MCF 10A (cell line): ENCODE measurements at regions not wholly inside any gene's neighbourhood (a gene's known extent, or its start where the extent isn't known, plus 50 kb on each side); places are given as distances from the start of the nearest gene placed in this dataset.

Experiments used
- BruUV-seq: library from RNA; stranded (reverse); fragments of 400-500 nt; replicated peaks from 2 replicates; lab custom pipeline; 2021; lab: Mats Ljungman, UMichigan
- CTCF ChIA-PET: fragments of 300-600 bp; sonication (Branson Sonifier 250); formaldehyde crosslinking; extraction: SDS; loops from one replicate; lab custom pipeline; 2021; ENCODE audit warnings: antibody characterized with exemption, inconsistent platforms; lab: Yijun Ruan, JAX
- POLR2A ChIA-PET: fragments of 300-600, 350-650 bp; sonication (Branson Sonifier 250); formaldehyde crosslinking; extraction: SDS; loops from one replicate; lab custom pipeline; 2020; ENCODE audit warnings: antibody characterized with exemption, inconsistent platforms; lab: Yijun Ruan, JAX
- DNase-seq: peaks from one replicate; pipeline ENCODE4 v3.0.0-alpha.2; 2018; ENCODE audit not compliant: unreplicated experiment
- H3K27ac Mint-ChIP-seq: one replicate; pipeline ENCODE4 v1.8.0; 2022; ENCODE audit warnings: mild to moderate bottlenecking, low read depth, mixed read lengths; ENCODE audit not compliant: unreplicated experiment
- H3K27me3 Mint-ChIP-seq: one replicate; pipeline ENCODE4 v1.8.0; 2022; ENCODE audit warnings: mixed read lengths; ENCODE audit not compliant: insufficient read depth, unreplicated experiment
- H3K36me3 Mint-ChIP-seq: one replicate; pipeline ENCODE4 v1.8.0; 2022; ENCODE audit warnings: mild to moderate bottlenecking, moderate library complexity, mixed read lengths; ENCODE audit not compliant: insufficient read depth, unreplicated experiment
- H3K4me1 Mint-ChIP-seq: one replicate; pipeline ENCODE4 v1.8.0; 2022; ENCODE audit warnings: mixed read lengths; ENCODE audit not compliant: insufficient read depth, unreplicated experiment
- H3K4me3 Mint-ChIP-seq: one replicate; pipeline ENCODE4 v1.8.0; 2022; ENCODE audit warnings: mild to moderate bottlenecking, moderate library complexity, mixed read lengths; ENCODE audit not compliant: unreplicated experiment
- H3K9me3 Mint-ChIP-seq: one replicate; pipeline ENCODE4 v1.8.0; 2022; ENCODE audit warnings: mixed read lengths; ENCODE audit not compliant: unreplicated experiment
- intact Hi-C: fragments of 100-400 bp; cut with micrococcal nuclease; formaldehyde crosslinking; loops from 2 replicates; pipeline ENCODE4 v1.14.1; 2022
- TF ChIP-seq, protein P1 (sequence below): fragments of 200-600 bp; IDR thresholded peaks from one replicate; pipeline ENCODE4 v1.8.0; 2022; ENCODE audit warnings: antibody characterized with exemption, mild to moderate bottlenecking; ENCODE audit not compliant: unreplicated experiment

DNA sequence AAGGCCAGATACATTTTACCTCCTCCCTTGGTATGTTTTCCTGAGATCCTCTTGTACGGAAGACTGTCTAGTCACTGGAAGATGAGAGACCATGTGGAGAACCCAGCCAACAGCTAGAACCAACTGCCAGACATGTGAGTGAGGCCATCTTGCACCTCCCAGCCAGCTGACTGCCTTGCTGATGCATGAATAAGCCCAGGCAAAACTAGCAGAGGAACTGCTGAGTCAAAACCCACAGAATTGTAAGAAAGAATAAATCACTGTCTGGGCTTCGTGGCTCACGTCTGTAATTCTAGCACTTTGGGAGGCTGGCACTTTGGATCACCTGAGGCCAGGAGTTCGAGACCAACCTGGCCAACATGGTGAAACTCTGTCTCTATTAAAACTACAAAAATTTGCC is 160.0 kb downstream of the TPH2 start:
- BruUV-seq: no TSS peak
- no peak for DNase-seq
- ChIA-PET POLR2A (no interaction called here), CTCF (no interaction called here)
- Mint-ChIP-seq H3K4me1 (no peaks in the 10 kb centered on the region), H3K27me3 (peaks cover 6% of the 10 kb centered on the region), H3K9me3 (peaks cover 4% of the 10 kb centered on the region), H3K36me3 (no peaks in the 10 kb centered on the region), H3K27ac (no peak overlapping the region), H3K4me3 (no peak overlapping the region)
- intact Hi-C loops: no loop called here
- TF ChIP-seq, protein P1, sequence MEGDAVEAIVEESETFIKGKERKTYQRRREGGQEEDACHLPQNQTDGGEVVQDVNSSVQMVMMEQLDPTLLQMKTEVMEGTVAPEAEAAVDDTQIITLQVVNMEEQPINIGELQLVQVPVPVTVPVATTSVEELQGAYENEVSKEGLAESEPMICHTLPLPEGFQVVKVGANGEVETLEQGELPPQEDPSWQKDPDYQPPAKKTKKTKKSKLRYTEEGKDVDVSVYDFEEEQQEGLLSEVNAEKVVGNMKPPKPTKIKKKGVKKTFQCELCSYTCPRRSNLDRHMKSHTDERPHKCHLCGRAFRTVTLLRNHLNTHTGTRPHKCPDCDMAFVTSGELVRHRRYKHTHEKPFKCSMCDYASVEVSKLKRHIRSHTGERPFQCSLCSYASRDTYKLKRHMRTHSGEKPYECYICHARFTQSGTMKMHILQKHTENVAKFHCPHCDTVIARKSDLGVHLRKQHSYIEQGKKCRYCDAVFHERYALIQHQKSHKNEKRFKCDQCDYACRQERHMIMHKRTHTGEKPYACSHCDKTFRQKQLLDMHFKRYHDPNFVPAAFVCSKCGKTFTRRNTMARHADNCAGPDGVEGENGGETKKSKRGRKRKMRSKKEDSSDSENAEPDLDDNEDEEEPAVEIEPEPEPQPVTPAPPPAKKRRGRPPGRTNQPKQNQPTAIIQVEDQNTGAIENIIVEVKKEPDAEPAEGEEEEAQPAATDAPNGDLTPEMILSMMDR: no peak

DNA sequence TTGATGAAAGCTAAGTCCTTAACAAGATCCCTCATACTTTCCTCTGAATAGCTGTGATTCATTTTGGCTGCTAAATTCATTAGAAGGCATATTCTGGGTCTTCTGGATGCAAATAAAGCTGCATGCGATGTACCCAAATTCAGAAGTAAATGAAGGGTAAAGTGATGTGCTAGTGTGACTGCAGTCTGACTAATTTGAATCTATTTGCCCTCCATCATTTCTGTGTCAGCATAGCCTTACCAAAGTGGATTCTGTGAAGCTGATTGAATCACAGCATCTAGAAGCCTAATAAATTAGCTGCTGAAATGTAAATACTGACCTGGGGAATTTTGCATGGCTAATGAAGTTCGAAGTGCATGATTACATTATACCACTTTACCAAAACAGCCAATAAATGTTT is 162.2 kb downstream of the TPH2 start:
- TF ChIP-seq, protein P1: no peak
- intact Hi-C loops: no loop called here

DNA sequence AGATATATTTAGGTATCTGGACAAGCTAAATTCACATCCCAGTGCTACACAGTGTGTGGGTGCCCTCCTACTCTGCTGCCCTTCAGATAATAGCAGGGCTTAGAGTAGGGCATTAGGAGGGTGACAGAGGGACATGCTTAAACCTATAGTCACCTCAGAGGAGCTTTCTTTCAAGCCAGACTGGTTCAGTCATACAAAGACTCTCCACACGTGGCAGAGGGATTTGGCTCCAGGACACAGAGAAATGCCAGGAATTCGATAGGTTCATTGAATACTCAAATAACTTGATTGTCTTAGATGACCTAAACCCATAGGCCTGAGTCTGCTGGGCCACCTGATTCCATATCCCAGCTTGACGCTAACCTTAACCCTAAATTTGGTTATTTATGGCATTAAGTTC is 163.5 kb downstream of the TPH2 start:
- TF ChIP-seq, protein P1: no peak
- H3K9me3 Mint-ChIP-seq: no peaks in the 10 kb centered on the region
- ChIA-PET CTCF (no interaction called here), POLR2A (no interaction called here)
- H3K27ac Mint-ChIP-seq: no peak overlapping the region
- H3K4me3 Mint-ChIP-seq: no peak overlapping the region
- intact Hi-C loops: no loop called here
- DNase-seq: no peak
- H3K27me3 Mint-ChIP-seq: no peaks in the 10 kb centered on the region
- no peaks in the 10 kb centered on the region for H3K4me1 Mint-ChIP-seq
- H3K36me3 Mint-ChIP-seq: no peaks in the 10 kb centered on the region
- BruUV-seq: no TSS peak

More for the DNA sequence above, 162.2 kb downstream of the TPH2 start:
- no peaks in the 10 kb centered on the region for H3K27me3 Mint-ChIP-seq
- CTCF ChIA-PET: interaction anchor here (1.2 kb wide), 1 partner anchor 84 kb away, joined by 3 read pairs; no protein-coding TSS in a partner anchor
- no peaks in the 10 kb centered on the region for H3K9me3 Mint-ChIP-seq
- no peak overlapping the region for H3K27ac Mint-ChIP-seq
- no TSS peak for BruUV-seq
- POLR2A ChIA-PET: interaction anchor here (1.0 kb wide), 1 partner anchor 9 kb away, joined by 3 read pairs; no protein-coding TSS in a partner anchor
- H3K36me3 Mint-ChIP-seq: no peaks in the 10 kb centered on the region
- no peaks in the 10 kb centered on the region for H3K4me1 Mint-ChIP-seq
- no peak overlapping the region for H3K4me3 Mint-ChIP-seq
- no peak for DNase-seq

DNA sequence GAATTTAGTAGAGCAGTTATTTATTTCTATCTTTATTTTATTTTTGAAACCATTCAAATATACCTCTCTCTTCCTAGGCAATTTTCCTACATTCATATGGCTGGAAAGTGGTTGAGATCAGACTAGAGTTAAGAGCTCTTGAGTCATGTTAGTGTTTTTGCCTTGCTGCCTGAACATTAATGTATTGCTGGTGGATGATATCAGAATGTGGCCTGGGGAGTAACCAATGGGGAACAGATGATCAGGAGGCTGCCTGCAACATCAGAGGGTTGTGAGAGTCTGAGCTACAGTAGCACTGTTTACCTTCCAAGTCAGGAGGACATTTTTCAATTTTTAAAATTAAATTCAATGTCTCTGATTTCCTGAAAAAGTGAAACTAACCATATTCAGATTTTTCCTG is 166.3 kb upstream of the TRHDE start:
- no TSS peak for BruUV-seq

More for the DNA sequence above, 166.3 kb upstream of the TRHDE start:
- POLR2A ChIA-PET: no interaction called here
- no peaks in the 10 kb centered on the region for H3K4me1 Mint-ChIP-seq
- no peaks in the 10 kb centered on the region for H3K27me3 Mint-ChIP-seq
- CTCF ChIA-PET: interaction anchor here (1.5 kb wide), 1 partner anchor 8 kb away, joined by 3 read pairs; no protein-coding TSS in a partner anchor
- H3K36me3 Mint-ChIP-seq: no peaks in the 10 kb centered on the region
- no peak overlapping the region for H3K27ac Mint-ChIP-seq
- H3K4me3 Mint-ChIP-seq: no peak overlapping the region
- DNase-seq: no peak
- intact Hi-C loops: no loop called here
- H3K9me3 Mint-ChIP-seq: no peaks in the 10 kb centered on the region
- TF ChIP-seq, protein P1: no peak
